ENCODE measurements at regions not wholly inside any gene's neighbourhood (a gene's known extent, or its start where the extent isn't known, plus 50 kb on each side); places are given as distances from the start of the nearest gene placed in this dataset.

DNA sequence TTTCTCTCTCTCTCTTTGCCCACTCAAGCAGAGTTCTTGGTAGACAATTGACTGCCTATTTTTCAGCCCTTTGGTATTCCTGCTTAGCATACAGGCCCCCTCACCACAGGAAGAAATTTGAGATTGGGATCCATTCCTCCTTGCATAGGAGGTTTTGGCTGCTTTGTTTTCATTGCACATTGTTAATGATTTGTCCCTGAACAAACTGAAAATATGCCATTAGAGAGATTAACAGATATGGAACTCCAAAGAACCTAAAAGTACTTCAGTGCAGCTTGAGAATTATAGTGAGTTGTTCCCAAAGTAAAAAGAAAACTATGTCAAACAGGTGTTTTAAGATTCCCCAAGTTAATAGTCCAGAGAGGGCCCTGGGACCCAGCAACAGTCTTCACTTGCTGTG is 200.0 kb downstream of the TTLL7 start:
- no peak for TF ChIP-seq POLR2A (IDR thresholded peaks at IDR 0.05)
- TF ChIP-seq CTCF (IDR thresholded peaks at IDR 0.05), result no peak
